GM18951 (cell line): ENCODE measurements at regions not wholly inside any gene's neighbourhood (a gene's known extent, or its start where the extent isn't known, plus 50 kb on each side); places are given as distances from the start of the nearest gene placed in this dataset.

Experiments used
- POLR2A ChIP-seq: IDR thresholded peaks from 4 replicates; pipeline ENCODE4 v1.6.1; 2011; ENCODE audit warnings: mild to moderate bottlenecking; ENCODE audit not compliant: insufficient read length, insufficient read depth; ENCODE audit errors: extremely low read depth
- in situ Hi-C: fragments of 300-500 bp; cut with MboI; formaldehyde crosslinking; loops from one replicate; pipeline ENCODE4 v1.12.0; 2022; ENCODE audit warnings: low sequenced_read_pairs, mixed read lengths, inconsistent platforms; ENCODE audit not compliant: unreplicated experiment

GRCh38 chr2:128435576-128436478 is 117.2 kb upstream of the HS6ST1 start:
- in situ Hi-C loops = no loop called here
- no peak for TF ChIP-seq POLR2A

GRCh38 chr2:128436479-128437203 is 118.0 kb upstream of the HS6ST1 start:
- in situ Hi-C loops = no loop called here
- TF ChIP-seq POLR2A = no peak

DNA sequence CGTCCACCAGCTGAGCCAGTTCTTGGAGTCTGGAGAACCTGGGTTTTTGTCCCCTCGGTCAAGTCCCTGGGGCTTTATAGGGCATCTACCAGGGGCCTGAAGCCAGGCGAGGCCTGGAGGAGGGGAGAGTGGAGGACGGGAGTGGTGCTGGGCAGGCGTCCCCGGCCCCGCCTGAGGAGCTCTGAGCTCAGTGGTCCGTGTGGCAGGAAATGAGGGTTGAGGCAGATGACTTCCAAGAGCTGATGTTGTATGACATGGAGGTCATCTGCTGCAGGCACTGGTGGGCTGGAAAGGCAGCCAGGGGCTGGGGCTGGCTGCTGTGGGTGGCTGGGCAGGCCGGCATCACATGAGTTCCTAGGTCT is 118.5 kb upstream of the HS6ST1 start:
- no peak for TF ChIP-seq POLR2A
- in situ Hi-C loops = no loop called here

DNA sequence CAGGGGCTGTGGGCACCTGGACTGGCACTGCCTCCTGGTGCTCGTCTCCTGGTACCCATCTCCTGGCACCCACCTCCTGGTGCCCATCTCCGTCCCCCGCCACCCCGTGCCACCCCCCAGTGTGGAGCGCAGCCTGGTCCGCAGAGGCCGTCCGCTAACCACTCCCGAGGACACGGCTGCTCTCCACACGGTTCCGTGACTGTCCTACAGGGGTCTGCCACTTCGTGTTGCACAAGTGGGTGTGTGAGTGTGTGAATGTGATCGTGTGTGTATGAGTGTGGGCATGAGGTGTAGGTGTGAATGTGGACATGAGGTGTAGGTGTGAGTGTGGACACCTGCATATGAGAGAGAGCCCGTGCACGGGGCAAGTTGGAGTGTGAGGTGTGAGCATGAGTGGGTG is 119.4 kb upstream of the HS6ST1 start:
- in situ Hi-C loops = no loop called here
- TF ChIP-seq POLR2A = no peak

GRCh38 chr2:128438586-128438985 is 119.9 kb upstream of the HS6ST1 start:
- in situ Hi-C loops = no loop called here
- TF ChIP-seq POLR2A = no peak

- in situ Hi-C loops = no loop called here
- TF ChIP-seq POLR2A = no peak
Measured at GRCh38 chr2:128439031-128439790, 120.5 kb upstream of the HS6ST1 start.

GRCh38 chr2:128439791-128440665 is 121.4 kb upstream of the HS6ST1 start:
- in situ Hi-C loops = no loop called here
- no peak for TF ChIP-seq POLR2A

DNA sequence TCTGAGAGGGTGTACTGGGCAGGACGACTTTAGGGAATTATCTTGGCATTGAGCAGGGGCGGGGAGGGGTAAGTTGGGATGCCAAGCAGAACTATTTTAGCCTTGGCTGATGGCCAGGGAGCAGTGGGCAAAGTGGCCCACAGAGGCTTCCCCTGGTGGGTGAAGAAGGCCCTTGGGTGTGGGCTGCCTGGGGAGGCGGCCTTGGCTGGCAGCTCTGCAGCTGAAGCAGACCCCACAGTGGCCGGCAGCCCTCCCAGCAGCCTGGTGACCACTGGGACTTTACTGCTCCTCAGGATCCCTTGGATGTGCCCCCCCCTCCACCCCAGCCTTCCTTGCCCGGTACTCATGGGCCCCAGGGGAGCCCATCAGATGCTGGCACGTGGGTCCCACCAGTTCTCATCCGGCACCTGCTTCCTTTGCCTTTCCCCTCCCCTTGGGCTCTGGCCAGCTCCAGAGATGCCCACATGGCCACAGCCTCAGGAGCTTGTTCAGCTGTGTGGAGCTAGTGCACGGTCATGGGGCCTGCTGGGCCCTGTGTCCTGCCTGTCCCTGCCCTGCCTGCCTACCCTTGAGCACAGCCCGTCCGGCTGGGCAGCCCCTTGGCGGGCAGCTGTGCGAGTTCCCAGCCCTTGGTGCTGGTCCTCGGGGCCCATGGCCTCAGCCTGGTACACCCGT is 122.1 kb upstream of the HS6ST1 start:
- in situ Hi-C loops = no loop called here

GRCh38 chr2:128441341-128442052 is 122.8 kb upstream of the HS6ST1 start:
- in situ Hi-C loops = no loop called here

More for the DNA sequence above, 122.1 kb upstream of the HS6ST1 start:
- TF ChIP-seq POLR2A = no peak

DNA sequence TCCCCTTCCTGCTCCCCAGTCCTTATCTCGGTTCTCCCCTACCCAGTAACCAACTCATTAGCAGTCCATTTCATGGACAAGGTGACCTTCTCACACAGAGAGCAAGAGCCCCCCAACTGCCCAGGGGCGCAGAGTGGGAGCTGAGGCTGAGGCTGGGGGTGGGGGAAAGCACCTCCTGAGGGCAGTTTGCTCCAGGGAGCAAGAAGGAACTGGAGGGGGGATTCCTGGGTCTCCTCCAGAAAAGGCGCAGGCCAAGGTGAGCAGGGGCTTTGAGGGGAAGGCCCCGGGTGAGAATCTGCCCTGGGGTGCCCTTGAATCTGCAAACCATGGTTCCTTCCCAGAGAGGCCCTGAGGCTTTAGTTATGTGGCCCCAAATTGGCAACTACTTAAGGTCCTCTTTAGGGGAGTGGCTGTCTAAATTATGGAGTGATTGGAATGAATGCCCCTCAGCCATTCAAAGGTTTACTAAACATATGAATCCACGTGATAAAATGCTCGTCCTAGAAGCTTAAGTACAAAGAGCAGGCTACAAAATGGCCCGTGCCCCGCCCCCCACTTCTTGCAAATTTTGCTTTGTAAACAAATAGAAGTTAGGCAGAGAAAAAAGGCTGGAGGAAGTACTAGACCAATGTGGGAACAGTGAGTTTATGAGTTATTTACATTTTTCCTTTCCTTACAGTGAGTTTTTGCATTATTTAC is 123.5 kb upstream of the HS6ST1 start:
- in situ Hi-C loops = no loop called here
- TF ChIP-seq POLR2A = no peak

More at GRCh38 chr2:128441341-128442052, 122.8 kb upstream of the HS6ST1 start:
- no peak for TF ChIP-seq POLR2A

DNA sequence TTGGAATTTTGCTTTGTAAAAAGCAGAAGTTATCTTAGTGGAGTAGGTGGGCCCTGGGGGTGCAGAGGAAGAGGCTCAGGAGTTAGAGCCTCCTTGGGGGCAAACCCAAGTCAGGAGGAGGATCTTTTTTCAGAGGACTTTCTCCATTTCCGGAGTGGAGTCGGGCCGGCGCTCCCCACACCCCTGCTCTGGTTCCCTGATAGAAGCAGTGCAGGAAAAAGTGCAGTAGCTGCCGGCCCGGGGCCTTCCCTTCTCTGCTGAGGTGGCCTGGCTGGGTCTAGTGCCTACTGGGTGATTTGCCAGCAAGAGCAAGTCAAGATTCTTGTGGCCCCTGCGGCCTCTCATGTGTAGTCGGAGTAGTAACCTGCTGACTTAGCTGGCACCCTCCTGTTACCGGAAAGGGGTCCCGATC is 124.2 kb upstream of the HS6ST1 start:
- in situ Hi-C loops = no loop called here
- TF ChIP-seq POLR2A = no peak
